Epithelial cell of esophagus (primary cell): ENCODE measurements at regions not wholly inside any gene's neighbourhood (a gene's known extent, or its start where the extent isn't known, plus 50 kb on each side); places are given as distances from the start of the nearest gene placed in this dataset.

ENCODE experiments used
- DNase-seq: peaks from one replicate; pipeline ENCODE4 v3.0.0; 2010; ENCODE audit warnings: low read depth
- H3K4me3 ChIP-seq: 2 replicates; pipeline ENCODE4 v1.5.1; 2011; ENCODE audit warnings: mild to moderate bottlenecking, low read length, control low read depth
- CTCF ChIP-seq: IDR thresholded peaks from 2 replicates; pipeline ENCODE4 v1.5.1; 2011; ENCODE audit warnings: low read depth, mild to moderate bottlenecking, low read length, control low read depth, inconsistent platforms; ENCODE audit not compliant: insufficient read depth; ENCODE audit errors: missing control alignments

DNA sequence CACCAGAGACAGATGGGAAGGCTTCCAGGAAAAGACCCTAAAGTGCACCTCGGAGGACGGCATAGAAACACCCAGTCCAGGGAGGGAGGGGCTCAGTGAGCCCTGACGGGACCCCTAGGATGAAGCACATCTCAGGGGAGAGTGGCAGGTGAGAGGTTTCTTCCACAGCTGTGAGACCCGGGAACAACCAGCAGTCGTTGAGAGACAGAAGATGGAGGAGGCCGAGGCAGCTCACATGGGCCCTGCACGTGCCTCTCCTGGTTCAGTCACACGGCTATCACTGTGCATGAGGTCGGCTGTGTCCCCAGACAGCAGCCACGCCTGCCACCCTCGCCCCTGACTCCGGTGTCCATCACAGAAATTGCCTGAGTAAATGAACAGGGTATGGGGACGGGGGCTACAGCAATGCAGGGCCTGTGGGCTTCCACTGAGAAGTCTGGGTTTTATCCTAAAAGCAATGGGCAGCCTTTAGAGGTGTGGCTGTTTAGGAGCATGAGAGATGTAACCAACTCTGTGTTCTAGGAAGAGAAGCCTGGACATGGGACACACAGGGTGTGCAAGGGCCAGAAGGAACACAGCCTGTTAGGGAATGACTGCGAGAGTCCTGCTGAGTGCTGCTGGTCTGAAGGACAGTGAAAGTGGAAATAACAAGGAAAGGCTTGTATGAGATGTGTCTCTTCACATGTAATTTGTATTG, 102.0 kb downstream of the TMEM18 start:
- DNase-seq = no peak
- no peak for TF ChIP-seq CTCF
- H3K4me3 ChIP-seq = no peak overlapping the region

DNA sequence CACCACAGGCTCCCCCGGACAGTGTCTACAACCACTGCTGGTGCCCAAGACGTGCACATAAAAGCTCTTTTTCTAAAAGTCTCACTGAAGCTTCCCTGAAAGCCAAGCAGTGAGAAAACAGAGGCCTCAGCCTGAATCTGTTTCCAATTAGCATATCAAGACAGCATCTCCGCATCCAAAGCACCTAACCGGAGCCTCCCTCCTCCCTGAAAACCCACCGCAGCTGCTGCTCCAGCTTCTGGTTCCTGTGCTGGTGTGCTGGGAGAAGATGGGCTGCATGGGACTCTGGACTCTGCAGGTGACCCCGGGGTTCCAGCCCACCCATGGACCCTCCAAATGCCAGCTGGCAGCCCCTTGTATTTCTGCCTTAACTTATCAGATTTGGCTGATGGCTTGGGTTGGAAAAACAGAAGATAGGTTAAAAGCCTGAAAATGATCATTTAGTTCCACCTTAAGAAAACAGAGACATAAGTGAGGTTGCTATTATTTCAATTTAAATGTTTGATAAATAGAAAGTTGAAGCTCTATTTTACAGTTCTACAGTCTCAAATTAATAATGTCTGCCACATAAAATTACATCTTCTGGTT, 103.3 kb downstream of the TMEM18 start:
- no peak for DNase-seq
- no peak overlapping the region for H3K4me3 ChIP-seq
- no peak for TF ChIP-seq CTCF

- no peak for DNase-seq
- no peak for TF ChIP-seq CTCF
- H3K4me3 ChIP-seq = no peak overlapping the region
Observed at GRCh38 chr2:573025-573424, 104.2 kb downstream of the TMEM18 start.

DNA sequence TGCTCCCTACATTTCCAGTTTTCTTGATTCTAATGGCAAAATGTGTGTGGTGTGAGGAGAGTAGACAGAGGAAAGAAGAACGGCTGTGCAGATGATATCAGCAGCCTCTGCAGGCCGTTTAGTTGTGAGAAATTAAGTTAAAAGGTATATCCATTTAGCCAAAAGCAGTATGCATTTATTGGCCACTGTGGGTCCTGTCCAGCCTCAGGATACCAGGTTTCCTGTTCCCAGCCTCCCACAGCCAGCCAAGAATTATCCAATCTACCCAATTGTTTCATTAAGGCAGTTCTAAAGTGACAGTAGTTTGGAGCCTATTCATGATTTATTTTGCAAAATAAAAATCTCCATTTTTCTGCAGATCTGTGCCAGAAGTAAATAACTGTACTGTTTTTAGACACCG, 107.5 kb downstream of the TMEM18 start:
- DNase-seq = no peak
- H3K4me3 ChIP-seq = no peak overlapping the region
- no peak for TF ChIP-seq CTCF

DNA sequence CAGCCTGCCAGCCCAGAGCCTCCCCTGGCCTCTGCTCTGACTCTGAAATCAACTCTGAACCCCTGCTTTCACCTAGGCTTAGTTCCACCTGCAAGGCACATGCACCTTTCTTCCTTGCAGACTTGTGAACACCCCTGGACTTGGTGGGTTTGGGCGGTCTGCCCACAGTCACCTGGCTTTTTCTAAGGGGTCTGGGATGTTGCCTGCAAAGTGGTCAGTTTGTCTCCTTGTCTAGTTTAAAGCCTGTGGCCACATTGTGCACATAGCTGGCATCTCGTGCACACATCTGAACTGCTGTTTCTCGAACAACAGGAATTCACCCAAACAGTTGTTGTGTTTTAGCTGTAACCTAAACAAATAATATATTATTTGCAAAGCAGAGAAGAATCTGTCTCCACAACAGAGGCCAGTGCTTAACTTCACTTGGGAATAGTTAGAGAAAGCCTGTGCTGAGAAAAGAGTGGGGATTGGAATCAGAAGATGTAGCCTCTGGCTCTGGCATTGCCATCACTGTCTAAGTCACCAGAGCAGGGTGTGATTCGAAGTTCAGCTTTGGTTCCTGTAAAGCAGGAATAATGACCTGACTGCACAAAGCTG, 108.5 kb downstream of the TMEM18 start:
- no peak for DNase-seq
- no peak for TF ChIP-seq CTCF
- H3K4me3 ChIP-seq = no peak overlapping the region

- H3K4me3 ChIP-seq = peak overlapping the region; percentile 9
- TF ChIP-seq CTCF = no peak
- DNase-seq = peak; percentile 75
Observed at GRCh38 chr2:567865-568638, 109.2 kb downstream of the TMEM18 start.
